ENCODE measurements at regions not wholly inside any gene's neighbourhood (a gene's known extent, or its start where the extent isn't known, plus 50 kb on each side); places are given as distances from the start of the nearest gene placed in this dataset.

GRCh38 chr14:66383257-66383656, 102.9 kb upstream of the CCDC196 start:
- no peak for DNase-seq (ENCODE audit: low read depth)
- TF ChIP-seq CTCF (IDR thresholded peaks at IDR 0.05; ENCODE audit: insufficient read depth, low read length), result no peak
- no peak overlapping the region for H3K4me3 ChIP-seq (ENCODE audit: low read depth, low read length)

- TF ChIP-seq CTCF (IDR thresholded peaks at IDR 0.05; ENCODE audit: insufficient read depth, low read length), result no peak
- no peak for DNase-seq (ENCODE audit: low read depth)
- no peak overlapping the region for H3K4me3 ChIP-seq (ENCODE audit: low read depth, low read length)
Observed at GRCh38 chr14:66383771-66384170, 102.4 kb upstream of the CCDC196 start.

- no peak overlapping the region for H3K4me3 ChIP-seq (ENCODE audit: low read depth, low read length)
- no peak for TF ChIP-seq CTCF (IDR thresholded peaks at IDR 0.05; ENCODE audit: insufficient read depth, low read length)
- DNase-seq (ENCODE audit: low read depth), result no peak
Observed at GRCh38 chr14:66388516-66388915, 97.7 kb upstream of the CCDC196 start.

- DNase-seq (ENCODE audit: low read depth), result no peak
- H3K4me3 ChIP-seq (ENCODE audit: low read depth, low read length), result no peak overlapping the region
- TF ChIP-seq CTCF (IDR thresholded peaks at IDR 0.05; ENCODE audit: insufficient read depth, low read length), result no peak
Observed at GRCh38 chr14:66389481-66389880, 96.7 kb upstream of the CCDC196 start.

- no peak for DNase-seq (ENCODE audit: low read depth)
- TF ChIP-seq CTCF (IDR thresholded peaks at IDR 0.05; ENCODE audit: insufficient read depth, low read length), result no peak
Observed at GRCh38 chr14:66395300-66395699, 90.9 kb upstream of the CCDC196 start.

GRCh38 chr14:66396164-66396563, 90.0 kb upstream of the CCDC196 start:
- H3K4me3 ChIP-seq (ENCODE audit: low read depth, low read length), result no peak overlapping the region
- no peak for DNase-seq (ENCODE audit: low read depth)
- no peak for TF ChIP-seq CTCF (IDR thresholded peaks at IDR 0.05; ENCODE audit: insufficient read depth, low read length)

More at GRCh38 chr14:66395300-66395699, 90.9 kb upstream of the CCDC196 start:
- no peak overlapping the region for H3K4me3 ChIP-seq (ENCODE audit: low read depth, low read length)

- DNase-seq (ENCODE audit: low read depth), result no peak
- TF ChIP-seq CTCF (IDR thresholded peaks at IDR 0.05; ENCODE audit: insufficient read depth, low read length), result no peak
- no peak overlapping the region for H3K4me3 ChIP-seq (ENCODE audit: low read depth, low read length)
Observed at GRCh38 chr14:66398437-66398836, 87.7 kb upstream of the CCDC196 start.

All from fibroblast of the aortic adventitia (primary cell).